WI38 (cell line): ENCODE measurements at regions not wholly inside any gene's neighbourhood (a gene's known extent, or its start where the extent isn't known, plus 50 kb on each side); places are given as distances from the start of the nearest gene placed in this dataset.

Experiments
- H3K4me3 ChIP-seq: 2 replicates; pipeline ENCODE4 v1.5.1; 2011; ENCODE audit warnings: low read depth, mild to moderate bottlenecking, control low read depth, low read length
- CTCF ChIP-seq: IDR thresholded peaks from 2 replicates; pipeline ENCODE4 v1.5.1; 2012; ENCODE audit warnings: low read depth, mild to moderate bottlenecking, control low read depth, low read length

- no peak for TF ChIP-seq CTCF
- no peak overlapping the region for H3K4me3 ChIP-seq
Observed at GRCh38 chr12:76611533-76611932, 52.0 kb upstream of the OSBPL8 start.

GRCh38 chr12:76614364-76614763 is 54.8 kb upstream of the OSBPL8 start:
- no peak overlapping the region for H3K4me3 ChIP-seq
- no peak for TF ChIP-seq CTCF

DNA sequence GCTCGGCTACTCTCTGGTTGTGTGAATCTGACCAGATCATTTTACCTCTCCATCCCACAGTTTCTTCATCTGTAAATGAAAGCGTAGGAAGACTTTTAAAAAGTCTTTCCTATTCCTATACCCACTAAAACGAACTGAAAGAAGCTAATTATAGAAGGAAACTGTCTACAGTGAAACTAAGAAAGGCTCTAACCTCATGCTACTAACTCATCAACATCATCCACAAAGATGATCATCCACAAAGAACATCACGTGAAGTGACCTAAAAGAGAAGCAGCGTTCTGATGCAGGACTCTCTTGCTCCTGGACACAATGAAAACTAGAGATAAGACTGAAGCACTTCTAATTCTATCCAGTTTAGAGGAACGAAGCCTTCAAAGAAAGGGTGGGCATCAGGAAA is 58.5 kb upstream of the OSBPL8 start:
- TF ChIP-seq CTCF: no peak
- no peak overlapping the region for H3K4me3 ChIP-seq

- peak; percentile 75 for TF ChIP-seq CTCF
- no peak overlapping the region for H3K4me3 ChIP-seq
Observed at GRCh38 chr12:76621582-76622024, 62.0 kb upstream of the OSBPL8 start.

DNA sequence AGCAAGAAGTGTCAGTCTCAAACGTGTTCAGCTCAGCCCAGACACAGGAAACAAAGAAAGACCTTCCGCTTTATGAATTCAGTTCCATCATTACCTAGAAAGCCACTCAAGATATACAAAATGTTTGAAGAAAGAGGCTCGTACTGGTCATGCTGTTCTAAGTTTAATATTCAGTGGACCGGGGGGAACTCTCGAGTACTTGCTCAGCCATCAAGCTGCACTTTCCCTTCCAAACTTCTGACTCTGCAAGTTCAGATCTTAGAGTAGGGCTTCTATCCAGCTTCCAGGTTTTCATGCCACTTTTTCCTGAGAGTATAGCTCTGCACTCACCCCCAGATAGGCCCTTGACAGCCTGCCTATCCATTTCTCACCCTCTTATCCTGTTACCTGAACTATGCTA is 62.8 kb upstream of the OSBPL8 start:
- TF ChIP-seq CTCF: no peak
- H3K4me3 ChIP-seq: no peak overlapping the region

GRCh38 chr12:76622915-76623314 is 63.3 kb upstream of the OSBPL8 start:
- H3K4me3 ChIP-seq: no peak overlapping the region
- TF ChIP-seq CTCF: no peak

DNA sequence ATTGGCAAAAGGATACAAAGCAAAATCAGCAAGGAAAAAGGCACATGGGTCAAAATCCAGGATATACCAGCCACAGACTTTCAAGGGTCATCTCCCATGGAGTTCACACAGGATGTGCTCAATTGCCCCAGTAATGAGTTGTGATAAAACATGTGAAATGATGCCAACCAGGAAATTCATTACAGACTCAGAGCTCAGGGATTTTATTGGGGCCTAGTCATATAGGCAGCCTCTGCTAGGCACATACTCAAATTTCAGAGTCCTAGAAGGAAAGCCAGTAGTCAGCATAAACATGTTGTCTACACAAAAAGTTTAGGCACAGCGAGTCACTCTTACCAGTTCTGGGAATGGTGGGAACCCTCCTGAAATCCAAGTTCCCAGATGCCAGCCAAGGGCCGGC is 64.4 kb upstream of the OSBPL8 start:
- TF ChIP-seq CTCF: no peak
- H3K4me3 ChIP-seq: no peak overlapping the region
